HG02610 (cell line): ENCODE measurements at regions not wholly inside any gene's neighbourhood (a gene's known extent, or its start where the extent isn't known, plus 50 kb on each side); places are given as distances from the start of the nearest gene placed in this dataset.

Experiments used
- ATAC-seq: cut with Tn5 transposase; IDR thresholded peaks from one replicate; pipeline ENCODE4 v1.9.1; 2021; ENCODE audit warnings: mild to moderate bottlenecking, moderate library complexity; ENCODE audit not compliant: unreplicated experiment

DNA sequence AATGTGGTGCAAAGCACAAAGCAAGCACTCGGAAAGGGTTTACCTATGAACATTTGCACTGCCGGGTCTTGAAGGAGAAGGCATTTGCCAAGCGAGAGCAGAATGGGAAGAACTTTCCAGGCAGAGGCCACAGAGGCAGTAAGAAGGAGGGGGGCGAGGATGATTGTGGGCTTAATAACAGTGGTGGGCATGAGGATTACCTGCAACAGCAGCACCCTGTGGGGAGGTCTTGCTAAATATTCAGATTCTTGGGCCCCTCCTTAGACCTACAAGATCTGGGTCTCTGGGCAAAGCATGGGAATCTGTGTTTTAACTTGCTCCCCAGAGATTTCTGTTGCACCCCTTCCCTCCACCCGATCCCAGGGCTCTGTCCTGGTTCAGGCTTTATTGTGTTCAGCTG, 75.1 kb upstream of the ZBED5 start:
- no peak for ATAC-seq

DNA sequence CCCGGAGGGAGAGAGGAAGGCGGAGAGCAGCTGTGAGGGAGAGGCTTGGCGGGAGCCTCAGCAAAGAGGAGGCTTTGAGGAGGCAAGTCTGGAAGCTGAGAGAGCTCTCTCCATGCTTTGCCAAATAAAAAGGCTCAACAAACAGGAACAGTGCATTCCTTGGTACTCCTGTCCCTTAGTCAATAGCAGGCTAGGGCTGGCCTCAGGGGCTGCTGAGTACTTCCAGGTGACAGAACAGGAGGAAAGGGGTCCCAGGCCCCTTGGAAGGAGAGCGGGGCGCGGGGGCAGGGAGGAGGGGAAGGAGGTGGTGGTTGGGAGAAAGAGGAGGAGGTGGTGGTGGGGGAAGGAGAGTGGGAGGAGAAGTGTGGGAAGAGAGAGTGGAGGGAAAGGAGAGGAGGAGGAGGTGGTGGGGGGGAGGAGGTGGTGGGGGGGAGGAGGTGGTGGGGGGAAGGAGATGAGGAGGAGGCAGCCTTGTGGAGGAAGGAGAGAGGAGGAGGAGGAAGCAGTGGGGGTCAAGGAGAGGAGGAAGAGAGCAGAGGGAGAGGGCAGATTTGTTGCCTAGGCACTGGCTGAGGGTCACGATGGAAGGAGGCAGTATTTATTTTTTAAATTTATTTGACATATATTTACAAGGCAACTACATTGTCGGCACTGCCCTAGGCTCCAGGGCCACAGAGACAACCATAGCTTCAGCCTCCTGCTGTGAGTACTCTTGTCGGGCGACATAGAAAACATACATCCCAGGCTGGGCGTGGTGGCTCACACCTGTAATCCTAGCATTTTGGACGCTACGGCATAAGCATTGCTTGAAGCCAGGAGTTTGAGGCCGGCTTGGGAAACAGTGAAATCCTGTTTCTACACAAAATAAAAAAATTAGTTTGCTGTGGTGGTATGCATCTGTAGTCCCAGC, 74.2 kb upstream of the ZBED5 start:
- ATAC-seq: no peak

DNA sequence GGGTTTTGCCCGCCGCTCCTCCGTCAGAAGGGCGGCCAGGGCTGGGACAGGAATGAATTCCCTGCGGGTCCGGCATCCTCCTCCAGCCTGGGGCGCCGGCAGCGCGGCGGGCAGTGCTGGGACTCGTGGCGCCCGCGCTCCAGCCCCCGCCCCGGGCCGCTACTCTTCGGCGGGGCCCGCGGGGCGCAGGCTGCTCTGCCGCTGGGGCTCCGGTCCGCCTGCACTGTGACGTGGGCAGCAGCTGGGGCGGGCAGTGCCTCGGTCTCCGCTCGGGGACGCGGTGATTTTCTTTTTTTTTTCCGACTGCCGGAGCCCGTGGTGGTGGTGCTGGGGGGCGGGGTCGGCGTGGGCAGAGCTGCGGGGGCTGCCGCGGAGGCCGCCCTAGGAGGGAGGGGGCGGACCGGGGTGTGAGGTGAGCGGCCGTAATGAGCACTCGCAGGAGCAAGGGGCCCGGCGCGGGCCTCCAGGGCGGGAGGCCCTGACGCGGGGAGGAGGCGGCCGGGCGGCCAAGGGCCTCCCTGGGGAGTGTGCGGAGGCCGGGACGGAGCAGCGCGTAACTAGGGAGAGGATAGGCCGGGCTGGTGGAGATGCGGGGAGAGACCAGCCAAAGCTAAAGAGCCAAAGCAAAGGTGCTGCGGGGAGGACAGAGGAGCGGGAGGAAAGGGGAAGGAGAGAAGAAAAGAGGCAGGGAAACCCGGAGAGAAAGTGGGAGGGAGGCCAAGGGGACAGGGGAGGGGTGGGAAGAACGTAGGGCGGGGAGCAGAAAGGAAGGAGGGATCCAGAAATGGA, 73.3 kb upstream of the ZBED5 start:
- no peak for ATAC-seq

DNA sequence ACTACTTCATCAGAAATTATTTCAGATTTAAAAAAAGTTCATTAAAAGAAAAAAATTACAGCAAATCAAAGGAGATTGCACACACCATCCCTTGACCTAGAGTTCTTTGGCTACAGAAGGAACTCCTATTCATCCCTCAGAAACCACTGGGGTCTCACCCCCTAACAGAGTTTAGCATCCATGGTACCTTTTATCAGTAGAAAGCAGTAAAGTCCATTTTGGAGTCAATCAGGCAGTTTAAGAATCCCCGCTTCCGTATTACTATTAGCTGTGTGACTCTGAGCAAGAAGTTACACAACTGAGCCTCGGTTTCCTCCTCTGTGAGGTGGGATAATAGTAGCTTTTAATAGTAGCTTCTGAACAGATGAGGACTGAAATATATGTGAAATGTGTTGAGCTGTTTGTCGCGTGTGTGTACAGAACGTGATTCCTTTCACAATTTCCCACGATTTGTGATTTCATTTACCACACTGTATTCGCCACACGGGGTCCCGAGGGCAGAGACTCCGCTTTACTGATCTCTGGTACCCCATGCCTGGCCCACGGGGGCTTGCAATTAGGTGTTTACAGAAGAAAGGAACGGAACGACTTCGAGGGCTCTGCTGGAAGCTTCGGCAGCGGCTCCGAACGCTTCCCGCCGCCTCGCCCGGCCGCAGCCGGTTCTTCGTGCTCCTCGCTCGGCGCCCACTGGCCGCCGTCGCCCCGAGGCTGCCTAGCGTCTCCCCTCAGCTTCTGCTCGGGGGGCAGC, 72.5 kb upstream of the ZBED5 start:
- no peak for ATAC-seq

DNA sequence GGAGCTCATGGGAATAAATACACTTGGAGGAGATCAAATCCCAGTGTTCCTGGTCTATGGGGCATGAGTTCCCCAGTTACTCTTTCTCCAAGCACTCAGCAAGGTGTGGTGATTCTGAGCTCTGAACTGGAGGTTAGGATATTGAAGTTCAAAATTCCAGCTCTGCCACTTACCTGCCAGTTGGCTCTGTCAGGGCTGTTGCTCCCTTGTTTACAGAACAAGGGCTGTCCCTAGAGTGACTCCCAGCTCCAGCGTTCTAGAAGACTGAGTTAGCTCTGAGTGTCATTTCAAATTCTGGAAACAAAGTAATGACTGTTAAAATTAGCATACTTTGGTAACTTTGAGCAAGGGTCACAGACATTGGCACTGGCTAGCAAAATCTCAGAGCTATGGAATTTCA, 69.7 kb upstream of the ZBED5 start:
- no peak for ATAC-seq

DNA sequence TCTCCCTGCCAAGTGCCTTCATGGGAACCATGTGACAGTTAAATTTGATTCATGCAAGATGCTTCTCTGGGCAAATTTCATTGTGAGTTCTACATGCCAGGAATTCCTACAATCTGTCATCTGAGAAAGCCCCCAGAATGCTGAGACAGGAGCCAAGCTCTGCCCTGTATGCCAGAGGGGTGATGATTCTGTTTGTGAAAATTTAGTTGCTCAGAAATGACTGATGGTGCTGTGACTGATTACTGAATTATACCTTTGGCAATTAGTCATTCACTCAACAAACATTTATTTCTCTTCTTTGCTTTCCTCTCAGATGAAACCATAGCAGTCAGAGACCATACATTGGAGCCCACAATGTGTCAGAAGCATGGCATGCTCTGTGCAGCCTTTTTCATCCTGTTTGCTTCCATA, 69.0 kb upstream of the ZBED5 start:
- no peak for ATAC-seq

DNA sequence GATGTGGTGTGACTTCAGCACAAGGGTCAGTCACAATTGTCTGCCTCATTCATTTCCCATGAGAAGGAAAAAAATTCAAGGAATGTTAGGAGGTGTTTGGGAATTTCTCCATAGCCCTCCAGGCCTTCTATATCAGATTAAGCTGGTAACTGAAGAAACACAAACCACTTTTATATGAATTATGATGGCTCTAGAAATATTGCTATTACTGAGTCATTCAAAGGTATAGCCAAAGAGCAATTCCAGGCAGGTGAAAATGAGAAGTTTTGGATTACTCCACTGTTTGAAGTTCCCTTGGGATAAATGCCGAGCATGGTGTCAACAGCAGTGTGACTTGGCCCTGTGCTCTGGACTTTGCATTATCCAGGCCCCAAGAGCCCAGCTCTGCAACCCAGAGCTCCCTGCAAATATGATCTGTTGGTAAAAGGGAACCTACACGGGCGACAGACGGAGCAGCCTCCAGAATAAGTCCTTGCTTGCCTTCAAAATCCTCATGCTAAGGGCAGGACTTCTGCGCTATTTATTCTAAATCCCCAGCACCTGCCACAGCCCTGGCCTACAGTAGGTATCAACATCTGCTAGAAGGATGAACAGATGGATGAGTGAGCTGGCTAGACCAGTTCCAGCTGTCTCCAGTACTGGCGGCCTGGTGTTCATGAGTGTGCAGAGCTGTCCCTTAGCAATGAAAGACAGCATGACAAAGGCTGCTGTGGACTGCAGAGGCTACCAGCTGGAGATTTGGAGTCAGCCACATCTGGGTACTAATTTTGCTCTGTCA, 67.5 kb upstream of the ZBED5 start:
- no peak for ATAC-seq

DNA sequence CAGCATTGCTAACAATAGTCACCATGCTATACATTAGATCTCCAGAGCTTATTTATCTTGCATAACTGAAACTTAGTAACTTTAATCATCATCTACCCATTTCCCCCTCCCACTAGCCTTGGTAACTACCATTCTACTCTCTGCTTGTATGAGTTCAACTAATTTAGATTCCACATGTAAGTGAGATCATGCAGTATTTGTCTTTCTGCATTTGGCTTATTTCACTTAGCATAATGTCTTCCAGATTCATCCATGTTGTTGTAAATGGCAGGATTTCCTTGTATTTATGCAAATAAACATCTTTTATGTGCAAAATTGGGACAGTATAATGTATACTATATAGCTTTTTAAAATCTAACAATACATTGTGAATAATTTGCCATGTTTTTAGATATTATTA, 66.0 kb upstream of the ZBED5 start:
- ATAC-seq: no peak

DNA sequence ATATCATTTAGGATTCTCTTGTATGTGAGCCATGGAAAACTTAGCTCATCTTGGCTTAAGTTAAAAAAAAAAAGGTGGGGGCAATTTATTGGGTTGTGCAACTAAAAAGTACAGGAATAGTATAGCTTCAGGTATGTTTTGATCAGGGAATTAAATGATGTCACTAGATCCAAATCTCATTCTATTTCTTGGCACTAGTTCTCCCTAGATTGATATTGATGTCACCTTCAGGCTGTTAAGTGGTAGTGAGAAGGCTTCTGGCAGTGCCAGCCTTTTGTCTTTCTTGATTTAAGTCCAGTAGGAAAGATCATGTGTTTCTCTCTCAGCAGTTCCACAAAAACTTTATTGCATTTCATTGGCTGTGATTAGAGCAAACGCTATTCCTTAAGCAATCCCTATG, 65.0 kb upstream of the ZBED5 start:
- no peak for ATAC-seq

DNA sequence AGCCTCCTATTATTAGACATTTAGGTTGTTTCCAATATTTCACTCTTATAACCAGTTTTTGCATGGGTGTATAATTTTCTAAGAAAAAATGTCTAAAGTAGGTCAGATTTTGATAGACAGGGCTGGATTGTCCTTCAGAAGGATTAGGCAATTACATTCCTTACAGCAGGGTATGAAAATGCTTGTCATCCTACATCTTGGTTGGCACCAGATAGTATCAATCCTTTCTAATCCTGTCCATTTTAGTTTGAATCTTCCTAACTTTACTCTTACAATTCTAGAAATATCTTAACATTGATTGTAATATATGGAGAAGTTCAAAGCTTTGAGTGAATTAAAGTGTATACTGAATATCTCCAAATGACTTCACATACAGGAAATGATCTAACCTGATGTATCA, 63.0 kb upstream of the ZBED5 start:
- ATAC-seq: no peak

DNA sequence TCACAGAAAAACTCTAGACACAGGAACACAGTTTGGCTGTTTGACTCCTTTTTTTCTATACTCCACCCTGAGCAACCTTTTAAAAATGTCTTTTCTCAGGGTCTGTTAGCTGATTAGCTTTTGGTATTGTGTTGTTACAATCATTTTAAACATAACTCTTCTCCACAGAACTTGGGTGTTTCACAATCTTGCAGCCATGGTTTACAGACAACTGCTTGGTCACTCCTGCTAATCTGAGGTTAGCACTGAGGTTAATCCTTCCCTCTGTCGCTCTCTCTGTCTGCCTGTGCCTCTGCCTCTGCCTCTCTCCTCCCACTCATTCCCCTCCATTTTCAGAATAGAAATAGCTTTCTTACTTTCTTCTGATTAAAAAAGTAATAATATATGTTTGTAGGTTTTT, 62.4 kb upstream of the ZBED5 start:
- ATAC-seq: no peak

DNA sequence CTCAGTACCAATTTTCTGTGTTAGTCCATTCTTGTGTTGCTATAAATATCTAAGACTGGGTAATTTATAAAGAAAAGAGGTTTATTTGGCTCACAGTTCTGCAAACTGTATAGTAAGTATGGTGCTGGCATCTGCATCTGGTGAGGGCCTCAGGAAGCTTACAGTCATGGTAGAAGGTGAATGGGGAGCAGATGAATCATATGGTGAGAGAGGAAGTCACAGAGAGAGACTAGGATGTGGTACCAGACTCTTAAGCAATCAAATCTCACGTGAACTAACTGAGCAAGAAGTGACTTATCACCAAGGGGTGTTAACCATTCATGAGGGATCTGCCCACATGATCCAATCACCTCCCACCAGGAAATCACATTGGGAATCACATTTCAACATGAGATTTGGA, 60.8 kb upstream of the ZBED5 start:
- no peak for ATAC-seq

DNA sequence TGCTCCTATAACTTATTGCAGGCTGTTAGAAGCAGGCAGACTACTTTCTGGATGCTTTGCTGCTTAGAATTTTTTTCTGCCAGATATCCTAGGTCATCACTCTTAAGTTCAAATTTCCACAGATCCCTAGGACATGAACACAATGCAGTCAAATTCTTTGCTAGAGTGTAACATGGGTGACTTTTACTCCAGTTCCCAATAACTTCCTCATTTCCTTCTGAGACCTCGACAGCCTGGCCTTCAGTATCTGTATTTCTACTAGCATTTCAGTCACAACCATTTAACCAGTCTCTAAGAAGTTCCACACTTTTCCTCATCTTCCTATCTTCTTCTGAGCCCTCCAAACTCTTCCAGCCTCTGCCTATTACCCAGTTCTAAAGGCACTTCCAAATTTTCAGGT, 60.4 kb upstream of the ZBED5 start:
- no peak for ATAC-seq

DNA sequence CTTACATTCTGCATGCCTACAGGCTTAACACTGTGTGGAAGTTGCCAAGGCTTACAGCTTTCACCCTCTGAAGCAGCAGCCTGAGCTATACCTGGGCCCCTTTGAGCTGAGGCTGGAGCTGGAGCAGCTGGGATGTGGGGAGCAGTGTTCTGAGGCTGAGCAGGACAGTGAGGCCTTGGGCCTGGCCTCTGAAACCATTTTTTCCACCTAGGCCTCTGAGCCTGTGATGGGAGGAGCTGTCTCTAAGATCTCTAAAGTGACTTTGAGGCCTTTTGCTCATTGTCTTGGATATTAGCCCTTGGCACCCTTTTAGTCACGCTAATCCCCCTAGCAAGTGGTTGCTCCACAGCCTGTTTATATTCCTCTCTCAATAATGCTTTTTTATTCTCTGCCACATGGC, 59.9 kb upstream of the ZBED5 start:
- no peak for ATAC-seq

DNA sequence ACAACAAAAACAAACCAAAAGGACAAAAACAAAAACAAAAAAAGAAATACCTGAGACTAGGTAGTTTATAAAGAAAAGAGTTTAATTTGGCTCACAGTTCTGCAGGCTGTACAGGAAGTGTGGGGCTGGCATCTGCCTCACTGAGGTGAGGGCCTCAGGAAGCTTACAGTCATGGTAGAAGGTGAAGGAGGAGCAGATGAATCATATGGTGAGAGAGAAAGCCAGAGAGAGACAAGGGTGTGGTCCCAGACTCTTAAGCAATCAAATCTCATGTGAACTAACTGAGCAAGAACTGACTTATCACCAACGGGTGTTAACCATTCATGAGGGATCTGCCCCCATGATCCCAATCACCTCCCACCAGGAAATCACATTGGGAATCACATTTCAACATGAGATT, 58.8 kb upstream of the ZBED5 start:
- ATAC-seq: no peak

DNA sequence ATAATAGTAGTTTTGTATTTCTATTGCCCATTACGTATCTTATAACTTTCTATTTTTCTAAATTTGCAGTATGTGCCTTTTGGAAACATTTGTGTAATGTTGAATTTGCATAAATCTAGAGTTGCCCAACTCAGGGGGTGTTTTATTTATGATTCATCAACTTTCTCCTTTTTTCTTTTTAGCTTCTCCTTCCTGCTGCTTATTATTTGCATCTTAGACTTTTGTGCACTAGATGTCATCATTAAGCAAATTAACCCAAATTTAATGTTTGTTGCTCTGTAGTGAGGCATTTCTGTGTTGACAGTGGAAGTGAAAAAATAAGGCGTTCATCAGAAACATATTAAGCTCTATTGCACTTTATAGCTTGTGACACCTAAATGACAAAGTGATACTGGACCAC, 56.2 kb upstream of the ZBED5 start:
- no peak for ATAC-seq

DNA sequence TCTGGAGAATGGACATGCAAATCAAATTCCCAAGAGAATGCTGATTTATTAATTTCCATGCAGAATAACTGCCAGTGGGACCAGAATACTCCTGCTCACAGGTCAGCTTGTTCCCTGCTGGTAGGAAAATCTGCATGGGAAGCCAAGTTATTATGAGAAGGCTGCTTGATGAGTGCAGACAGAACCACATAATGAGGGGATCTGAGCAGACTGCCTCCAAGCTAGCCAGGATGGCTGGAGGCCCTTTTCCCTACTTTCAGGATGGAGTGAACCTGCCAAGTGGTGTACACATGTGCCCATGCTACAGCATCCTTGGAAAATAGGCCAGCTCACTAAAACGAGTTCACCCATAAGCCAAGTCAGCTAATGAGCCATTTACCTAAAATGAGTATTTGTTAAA, 55.2 kb upstream of the ZBED5 start:
- no peak for ATAC-seq

DNA sequence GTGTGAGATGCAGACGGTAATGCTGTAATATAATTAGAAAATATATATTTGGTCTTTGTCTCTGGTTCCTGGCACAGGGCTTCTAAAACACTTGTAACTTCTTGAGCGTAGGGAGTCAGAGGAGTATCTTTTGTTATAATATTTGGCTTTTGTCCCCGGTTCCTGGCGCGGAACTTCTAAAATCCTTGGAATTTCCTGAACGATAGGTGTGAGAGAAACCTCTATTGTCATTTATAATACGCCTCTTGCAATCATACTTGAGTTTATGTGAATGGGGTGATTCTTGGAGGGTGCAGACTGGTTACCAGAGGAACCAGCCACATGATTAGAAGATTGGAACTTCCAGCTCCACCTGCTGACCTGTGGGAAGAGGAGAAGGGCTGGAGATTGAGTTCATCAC, 54.1 kb upstream of the ZBED5 start:
- ATAC-seq: no peak

DNA sequence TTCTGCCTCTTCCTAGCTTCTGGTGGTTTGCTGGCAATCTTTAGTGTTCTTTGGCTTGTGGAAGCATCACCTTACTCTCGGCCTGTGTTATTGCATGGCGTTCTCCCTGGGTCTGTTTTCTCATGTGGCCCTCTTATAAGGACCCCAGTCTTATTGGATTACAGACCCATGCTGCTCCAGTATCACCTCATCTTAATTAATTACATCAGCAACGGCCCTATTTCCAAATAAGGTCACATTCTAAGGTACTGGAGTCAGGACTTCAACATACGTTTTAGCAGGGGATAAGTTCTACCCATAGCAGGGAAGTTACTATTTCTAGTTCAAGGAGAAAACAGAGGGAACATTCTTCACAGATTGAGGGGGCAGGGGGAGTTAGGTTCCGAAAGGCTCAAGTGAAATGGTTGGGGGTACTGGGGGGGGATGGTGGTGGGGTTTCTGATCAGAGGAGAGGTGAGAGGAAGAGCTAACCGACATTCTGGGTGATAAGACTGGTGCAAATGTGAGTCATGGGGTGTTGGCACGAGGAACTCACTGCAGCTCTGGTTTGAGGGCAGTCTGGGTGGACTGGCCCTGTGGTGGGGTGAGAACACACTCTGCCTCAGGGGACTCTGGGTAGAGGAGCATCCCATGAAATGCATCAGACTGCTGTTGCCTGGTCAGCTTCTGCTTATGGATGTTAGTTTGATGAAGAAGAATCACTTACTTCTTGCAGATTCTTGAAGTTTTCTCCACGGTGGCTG, 51.5 kb upstream of the ZBED5 start:
- ATAC-seq: no peak
